ENCODE measurements at regions not wholly inside any gene's neighbourhood (a gene's known extent, or its start where the extent isn't known, plus 50 kb on each side); places are given as distances from the start of the nearest gene placed in this dataset.
A peak's percentile ranks its signal among the peaks of the same experiment; 100 is the strongest.

DNA sequence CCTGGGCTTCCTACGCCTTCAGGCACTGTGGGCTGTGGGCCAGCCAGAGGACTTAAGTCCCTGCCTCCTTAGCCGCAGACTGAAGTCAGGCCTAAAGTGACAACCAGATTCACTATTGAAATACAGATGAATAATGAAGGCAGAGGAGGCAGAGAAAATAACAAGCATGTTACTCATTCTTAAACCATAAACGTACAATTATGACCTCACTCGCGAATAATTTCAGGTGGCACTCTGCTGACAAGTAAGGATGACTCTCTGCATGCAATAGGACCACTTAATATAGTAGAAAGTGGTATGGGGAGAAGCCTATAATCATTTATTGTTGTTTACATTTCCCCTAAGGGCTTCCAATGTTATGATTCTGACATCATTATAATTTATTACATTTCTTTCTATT is 409.2 kb upstream of the FGF13 start:
- DNase-seq (ENCODE audit: low read depth) = peak; percentile 24

- no peak for DNase-seq (ENCODE audit: low read depth)
Observed at GRCh38 chrX:139113708-139114107, 402.2 kb upstream of the FGF13 start.

DNA sequence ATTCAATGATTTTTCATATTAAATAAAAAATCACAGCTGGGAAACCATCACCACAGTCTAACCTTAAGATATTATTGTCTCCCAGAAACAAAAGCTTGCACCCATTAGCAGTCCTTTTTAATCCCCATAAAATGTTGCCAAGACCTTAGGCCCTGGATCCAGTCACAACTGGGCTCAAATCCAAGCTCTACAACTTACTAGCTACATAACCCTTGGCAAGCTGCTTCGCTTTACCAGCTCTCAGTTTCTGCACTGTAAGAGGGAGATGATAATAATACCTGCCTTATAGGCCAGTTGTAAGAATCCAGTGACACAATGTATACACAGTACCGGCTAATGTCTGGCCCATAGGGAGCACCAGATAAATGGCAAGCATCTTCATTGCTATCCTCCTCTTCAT is 400.9 kb upstream of the FGF13 start:
- peak; percentile 28 for DNase-seq (ENCODE audit: low read depth)

DNA sequence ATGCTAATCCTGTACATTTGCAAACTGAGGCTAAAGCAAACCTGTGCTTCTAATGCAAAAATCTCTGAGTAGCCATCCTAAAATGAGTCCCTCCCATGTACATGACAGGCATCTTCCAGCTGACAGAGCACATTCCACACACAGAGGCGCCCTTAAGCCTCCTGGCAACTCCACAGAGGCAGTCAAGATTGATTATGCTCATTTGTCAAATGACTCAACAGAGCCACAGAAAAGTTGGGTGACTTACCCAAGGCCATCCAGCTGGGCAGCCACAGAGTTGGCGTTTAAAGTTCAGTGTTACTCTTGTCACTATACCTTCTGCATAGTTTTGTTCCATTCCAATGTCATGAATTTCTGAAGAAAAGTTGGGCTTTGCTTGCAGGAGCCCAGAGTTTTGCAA is 394.6 kb upstream of the FGF13 start:
- DNase-seq (ENCODE audit: low read depth) = peak; percentile 66

- no peak for DNase-seq (ENCODE audit: low read depth)
Observed at GRCh38 chrX:139094671-139095592, 383.4 kb upstream of the FGF13 start.

DNA sequence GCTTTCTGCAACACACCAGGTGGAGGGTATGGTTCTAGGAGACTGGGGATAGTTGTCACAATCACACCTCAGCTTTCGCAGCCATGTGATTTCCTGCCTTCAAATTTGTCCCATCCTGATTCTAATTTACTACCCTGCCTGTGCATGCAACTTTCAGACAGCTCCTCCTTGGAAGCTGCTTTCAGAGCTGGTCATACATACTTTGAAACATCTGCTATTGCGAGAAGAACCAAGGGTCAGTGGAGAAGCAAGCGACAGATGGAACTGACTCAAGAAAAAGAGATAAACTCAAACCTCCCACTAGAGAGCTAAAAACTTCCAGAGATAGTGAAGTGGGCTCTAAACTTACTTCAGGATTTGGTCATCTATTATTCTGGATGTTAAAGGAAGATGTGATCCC is 381.7 kb upstream of the FGF13 start:
- no peak for DNase-seq (ENCODE audit: low read depth)

- DNase-seq (ENCODE audit: low read depth) = no peak
Observed at GRCh38 chrX:139091878-139092277, 380.4 kb upstream of the FGF13 start.

GRCh38 chrX:139091066-139091465 is 379.5 kb upstream of the FGF13 start:
- no peak for DNase-seq (ENCODE audit: low read depth)

DNA sequence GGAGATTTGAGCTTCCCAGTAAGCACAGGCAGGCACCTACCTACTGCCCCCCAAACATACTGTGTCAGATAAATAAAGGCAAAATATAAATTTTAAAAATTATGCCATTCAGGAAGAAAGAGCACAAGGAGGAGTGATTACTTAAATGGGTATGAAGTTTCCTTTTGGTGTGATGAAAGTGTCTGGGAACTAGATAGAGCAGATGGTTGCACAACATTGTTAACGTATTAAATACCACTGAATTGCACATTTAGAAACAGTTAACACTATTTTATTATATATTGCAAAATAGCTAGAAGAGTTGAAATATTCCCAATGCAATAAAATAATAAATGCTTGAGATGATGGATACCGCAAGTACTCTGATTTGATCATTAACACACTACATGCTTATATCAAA is 374.7 kb upstream of the FGF13 start:
- DNase-seq (ENCODE audit: low read depth) = no peak

GRCh38 chrX:139085404-139085803 is 373.9 kb upstream of the FGF13 start:
- no peak for DNase-seq (ENCODE audit: low read depth)

DNA sequence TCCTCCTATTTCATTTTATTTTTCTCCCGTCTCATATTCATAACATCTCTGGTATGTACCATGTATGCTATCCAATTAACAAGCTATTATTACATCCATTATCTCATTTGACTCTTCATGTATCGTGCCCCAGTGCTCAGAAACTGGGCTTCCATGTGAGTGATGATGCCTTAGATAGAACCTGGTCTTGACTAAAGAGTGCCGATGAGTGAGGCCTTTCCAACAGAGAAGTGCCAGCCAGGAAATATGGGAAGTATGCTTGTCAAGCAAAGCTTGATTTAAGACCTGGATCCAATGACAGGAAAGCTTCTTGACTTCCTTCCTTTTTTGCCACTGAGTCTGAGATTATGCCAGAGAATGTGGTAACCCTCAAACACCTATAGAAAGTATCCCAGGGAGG is 371.7 kb upstream of the FGF13 start:
- DNase-seq (ENCODE audit: low read depth) = no peak

GRCh38 chrX:139081965-139082364 is 370.4 kb upstream of the FGF13 start:
- no peak for DNase-seq (ENCODE audit: low read depth)

DNA sequence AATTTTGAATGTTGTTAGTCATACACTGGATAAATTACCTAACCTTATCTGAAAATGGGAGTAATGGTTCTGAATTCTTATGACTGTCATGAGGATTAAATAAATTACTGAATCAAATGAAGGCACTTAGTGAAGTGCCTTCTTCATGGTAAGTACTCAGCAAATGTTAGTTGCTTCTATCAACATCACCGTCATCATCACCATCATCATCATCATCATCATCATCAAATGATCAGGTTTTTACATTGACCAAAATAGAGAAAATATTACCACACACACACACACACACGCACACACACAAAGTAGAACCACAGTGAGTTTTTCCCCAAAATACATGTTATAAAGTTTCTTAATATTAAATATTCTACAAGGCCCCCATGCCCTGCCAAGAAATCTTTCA is 368.3 kb upstream of the FGF13 start:
- no peak for DNase-seq (ENCODE audit: low read depth)

DNA sequence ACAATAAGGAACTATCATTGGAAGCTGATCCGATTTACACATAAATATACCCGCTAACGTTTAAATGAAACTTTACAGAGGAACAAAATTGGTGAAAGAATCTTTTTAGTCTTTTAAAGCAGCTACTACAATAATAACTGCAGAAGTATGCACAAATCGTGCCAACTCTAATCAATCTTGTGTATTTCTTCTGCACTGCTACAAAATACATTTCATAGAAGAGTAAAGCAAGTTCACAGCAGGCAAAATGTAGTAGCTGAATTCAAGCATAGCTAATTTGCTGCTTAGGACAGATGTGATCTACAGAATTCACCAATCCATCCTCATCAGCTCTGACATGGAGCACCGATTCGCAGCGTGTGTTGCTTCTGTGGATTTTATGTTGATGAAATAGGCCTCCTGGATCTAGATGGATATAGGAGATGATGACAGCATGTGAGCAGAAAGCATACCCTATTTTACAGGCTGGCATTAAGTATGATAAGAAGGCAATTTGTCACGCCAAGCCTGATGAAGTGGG is 367.3 kb upstream of the FGF13 start:
- no peak for DNase-seq (ENCODE audit: low read depth)

DNA sequence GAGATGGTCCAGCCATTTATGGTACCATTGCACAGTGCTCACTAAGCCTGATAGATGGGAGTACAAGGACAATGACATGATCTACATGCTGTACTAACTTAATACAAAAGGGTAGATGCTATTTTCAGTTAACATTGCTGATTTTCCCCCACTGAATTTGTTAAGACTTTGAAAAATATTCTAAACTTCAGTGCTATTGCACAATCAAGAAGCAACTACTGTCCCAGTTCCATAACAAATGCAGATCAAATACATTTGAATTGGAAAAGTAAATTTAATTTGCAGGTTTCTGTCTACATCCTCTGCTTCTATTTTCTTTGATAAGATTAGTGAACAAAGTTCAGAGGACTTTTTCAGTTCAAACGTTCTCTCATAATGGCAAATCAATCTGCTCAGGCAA is 366.8 kb upstream of the FGF13 start:
- DNase-seq (ENCODE audit: low read depth) = no peak

- peak; percentile 50 for DNase-seq (ENCODE audit: low read depth)
Observed at GRCh38 chrX:139077281-139078250, 366.0 kb upstream of the FGF13 start.

DNA sequence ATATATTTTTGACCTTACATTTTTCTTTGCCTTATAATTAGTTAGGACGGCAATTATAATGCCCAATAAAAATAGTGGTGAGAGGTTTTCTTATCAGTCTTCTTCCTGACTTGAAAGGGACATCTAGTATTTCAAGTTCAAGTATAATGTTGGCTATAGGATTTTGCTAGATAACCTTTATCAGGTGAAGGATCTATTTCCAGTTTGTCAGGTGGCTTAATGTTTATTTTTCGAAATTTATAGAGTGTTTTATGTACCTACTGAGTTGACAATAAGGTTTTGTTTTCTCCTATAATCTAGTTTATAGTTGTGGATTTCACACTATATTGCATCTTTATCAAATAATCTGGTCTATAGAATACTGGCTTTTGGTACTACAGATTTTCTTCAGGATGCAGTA is 351.8 kb upstream of the FGF13 start:
- no peak for DNase-seq (ENCODE audit: low read depth)

- DNase-seq (ENCODE audit: low read depth) = no peak
Observed at GRCh38 chrX:139058831-139059495, 347.4 kb upstream of the FGF13 start.

GRCh38 chrX:139052461-139052860 is 340.9 kb upstream of the FGF13 start:
- no peak for DNase-seq (ENCODE audit: low read depth)

DNA sequence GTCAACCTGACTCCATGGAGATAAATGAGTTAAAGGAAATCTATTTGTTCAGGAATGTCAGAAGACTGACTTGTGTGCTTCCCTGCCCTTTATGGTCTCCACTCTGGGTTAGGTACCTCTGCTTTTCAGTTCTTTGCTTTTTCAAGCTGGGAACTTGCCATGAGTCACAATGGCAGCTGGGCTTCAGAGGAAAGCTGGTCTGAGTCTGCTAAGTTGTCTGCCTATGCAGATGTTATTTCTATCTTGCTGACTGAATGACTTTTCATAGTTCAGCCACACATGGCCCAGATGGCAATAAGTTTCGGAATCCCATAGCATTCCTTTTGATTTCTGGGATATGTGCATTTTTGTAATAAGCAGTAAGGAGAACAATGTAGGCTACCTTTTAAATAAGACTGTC is 337.9 kb upstream of the FGF13 start:
- no peak for DNase-seq (ENCODE audit: low read depth)

GRCh38 chrX:139044680-139045079 is 333.2 kb upstream of the FGF13 start:
- no peak for DNase-seq (ENCODE audit: low read depth)

GRCh38 chrX:139039041-139039440 is 327.5 kb upstream of the FGF13 start:
- DNase-seq (ENCODE audit: low read depth) = no peak

All from GM04504 (cell line).